ENCODE measurements at regions not wholly inside any gene's neighbourhood (a gene's known extent, or its start where the extent isn't known, plus 50 kb on each side); places are given as distances from the start of the nearest gene placed in this dataset.

GRCh38 chr22:48218889-48219420 is 1456.5 kb downstream of the TBC1D22A start:
- DNase-seq = no peak

- DNase-seq = no peak
These were observed 1455.1 kb downstream of the TBC1D22A start for GRCh38 chr22:48217596-48217995.

- DNase-seq = no peak
These were observed 1450.3 kb downstream of the TBC1D22A start for GRCh38 chr22:48212727-48213126.

- DNase-seq = no peak
These were observed 1448.4 kb downstream of the TBC1D22A start for GRCh38 chr22:48210812-48211211.

- no peak for DNase-seq
These were observed 1447.7 kb downstream of the TBC1D22A start for GRCh38 chr22:48210198-48210580.

GRCh38 chr22:48209473-48210197 is 1447.2 kb downstream of the TBC1D22A start:
- DNase-seq = no peak

- DNase-seq = no peak
These were observed 1446.4 kb downstream of the TBC1D22A start for GRCh38 chr22:48208894-48209293.

- no peak for DNase-seq
These were observed 1445.6 kb downstream of the TBC1D22A start for GRCh38 chr22:48207919-48208535.

GRCh38 chr22:48205790-48206189 is 1443.3 kb downstream of the TBC1D22A start:
- no peak for DNase-seq

- no peak for DNase-seq
These were observed 1442.7 kb downstream of the TBC1D22A start for GRCh38 chr22:48205161-48205560.

GRCh38 chr22:48204296-48204695 is 1441.8 kb downstream of the TBC1D22A start:
- no peak for DNase-seq

GRCh38 chr22:48199667-48200066 is 1437.2 kb downstream of the TBC1D22A start:
- no peak for DNase-seq

GRCh38 chr22:48198489-48199459 is 1436.3 kb downstream of the TBC1D22A start:
- no peak for DNase-seq

GRCh38 chr22:48197189-48197690 is 1434.8 kb downstream of the TBC1D22A start:
- no peak for DNase-seq

- DNase-seq = no peak
These were observed 1430.5 kb downstream of the TBC1D22A start for GRCh38 chr22:48192920-48193319.

GRCh38 chr22:48192071-48192470 is 1429.6 kb downstream of the TBC1D22A start:
- no peak for DNase-seq

- DNase-seq = no peak
These were observed 1425.8 kb downstream of the TBC1D22A start for GRCh38 chr22:48188231-48188721.

GRCh38 chr22:48187356-48187755 is 1424.9 kb downstream of the TBC1D22A start:
- DNase-seq = no peak

GRCh38 chr22:48186146-48186790 is 1423.8 kb downstream of the TBC1D22A start:
- no peak for DNase-seq

GRCh38 chr22:48185071-48186055 is 1422.9 kb downstream of the TBC1D22A start:
- no peak for DNase-seq
